IPS-NIHi11 (cell line): ENCODE measurements at regions not wholly inside any gene's neighbourhood (a gene's known extent, or its start where the extent isn't known, plus 50 kb on each side); places are given as distances from the start of the nearest gene placed in this dataset.
"Not testable (repeated sequence)": the region's sequence is repeated elsewhere in the genome, so short reads cannot be mapped to it uniquely, and the experiment has no call there.

Experiments
- DNase-seq: peaks from one replicate; pipeline ENCODE4 v3.0.0; 2012; ENCODE audit warnings: mixed read lengths, low spot score

DNA sequence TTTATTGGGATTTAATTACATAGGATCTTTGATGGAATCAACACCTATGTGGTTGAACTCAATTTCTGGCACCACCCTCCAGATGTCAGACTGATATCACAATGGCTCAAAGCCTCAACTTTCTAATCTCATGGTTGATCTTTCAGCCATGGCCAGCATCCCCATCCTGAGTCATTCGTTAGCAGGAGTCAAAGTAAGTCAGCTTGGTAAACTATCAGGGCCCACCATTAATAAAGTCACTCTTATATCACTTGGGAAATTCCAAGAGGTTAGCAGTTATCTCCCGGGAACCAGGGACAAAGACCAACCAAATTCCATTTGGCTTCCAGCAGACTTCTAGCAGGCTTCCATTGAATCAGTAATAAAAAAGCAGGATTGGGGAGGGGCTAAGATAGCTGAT, 50.7 kb upstream of the TNFSF4 start:
- DNase-seq: no peak

DNA sequence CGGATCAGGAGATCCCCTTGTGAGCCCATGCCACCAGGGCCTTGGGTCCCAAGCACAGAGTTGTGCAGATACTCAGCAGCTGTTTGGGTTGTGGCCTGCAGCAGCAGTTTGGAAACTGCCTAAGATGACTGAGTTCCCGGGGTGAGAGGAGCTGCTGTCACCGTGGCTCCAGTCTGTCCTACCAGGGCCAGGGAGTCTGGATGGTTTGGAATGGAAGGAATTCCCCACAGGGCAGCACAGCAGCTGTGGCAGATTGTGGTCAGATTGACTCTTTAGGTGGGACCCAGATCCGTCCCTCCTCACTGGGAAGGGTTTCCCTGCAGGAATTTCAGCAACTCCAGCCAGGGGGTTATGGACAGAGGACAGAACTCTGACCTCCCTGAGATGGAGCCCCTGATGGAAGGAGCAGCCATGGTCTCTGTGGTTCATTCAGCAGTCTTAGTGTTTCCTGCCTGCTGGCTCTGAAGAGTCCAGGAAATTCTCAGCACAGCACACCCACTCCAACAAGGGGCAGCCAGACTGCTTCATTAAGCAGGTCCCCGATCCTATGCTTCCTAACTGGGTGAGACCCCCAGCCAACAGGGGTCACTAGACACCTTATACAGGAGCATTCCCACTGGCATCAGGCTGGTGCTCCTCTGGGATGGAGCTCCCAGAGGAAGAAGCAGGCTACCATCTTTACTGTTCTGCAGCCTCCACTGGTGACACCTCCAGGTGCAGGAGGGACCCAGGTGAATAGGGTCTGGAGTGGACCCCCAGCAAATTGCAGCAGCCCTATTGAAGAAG, 51.5 kb upstream of the TNFSF4 start:
- DNase-seq: no peak

DNA sequence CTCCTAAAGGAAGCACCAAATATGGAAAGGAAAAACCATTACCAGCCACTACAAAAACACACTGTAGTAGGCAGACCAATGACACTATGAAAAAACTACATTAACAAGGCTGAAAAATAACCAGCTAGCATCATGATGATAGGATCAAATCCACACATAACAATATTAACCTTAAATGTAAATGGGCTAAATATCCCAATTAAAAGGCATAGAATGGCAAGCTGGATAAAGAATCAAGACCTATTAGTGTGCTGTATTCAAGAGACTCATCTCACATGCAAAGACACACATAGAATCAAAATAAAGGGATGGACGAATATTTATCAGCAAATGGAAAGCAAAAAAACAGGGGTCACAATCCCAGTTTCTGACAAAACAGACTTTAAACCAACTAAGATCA, 53.2 kb upstream of the TNFSF4 start:
- not testable (repeated sequence) for DNase-seq

DNA sequence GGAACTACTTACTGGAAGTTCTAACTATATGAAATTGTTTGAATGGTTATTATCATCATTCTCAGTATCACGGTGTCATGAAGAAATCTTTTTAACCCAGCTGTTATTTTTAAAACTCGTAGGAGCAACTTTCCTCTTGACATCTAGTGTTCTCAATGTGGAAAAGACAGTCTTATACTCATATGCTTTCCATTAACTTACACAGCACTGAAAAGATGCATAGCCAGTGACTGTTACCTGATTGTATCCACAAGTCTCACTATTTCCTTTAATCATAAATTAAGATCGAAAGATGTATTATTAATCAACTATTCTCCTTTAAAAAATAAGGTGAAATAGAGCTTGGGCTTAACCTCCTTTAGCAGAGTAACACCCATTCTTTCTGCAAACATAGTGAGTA, 59.7 kb upstream of the TNFSF4 start:
- DNase-seq: no peak

DNA sequence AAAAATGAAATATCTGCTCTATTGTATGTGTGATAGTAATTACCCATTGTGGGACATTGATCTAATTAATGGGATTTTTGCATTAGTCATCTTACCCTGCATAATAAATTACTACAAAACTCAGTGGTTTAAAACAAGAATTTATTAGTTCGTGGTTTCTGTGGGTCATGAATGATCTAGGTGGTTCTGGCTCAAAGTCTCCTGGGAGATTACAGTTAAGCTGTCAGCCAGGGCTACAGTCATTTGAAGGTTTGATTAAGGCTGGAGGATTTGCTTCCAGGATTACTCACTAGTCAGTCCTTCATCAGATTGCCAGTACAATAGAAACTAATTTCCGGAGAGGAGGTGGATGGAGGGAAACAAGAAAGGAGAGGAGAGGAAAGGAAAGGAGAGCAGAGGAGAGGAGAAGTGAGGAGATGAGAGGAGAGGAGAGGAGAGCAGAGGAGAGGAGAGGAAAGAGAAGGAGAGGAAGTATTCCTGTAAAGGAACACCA, 60.4 kb upstream of the TNFSF4 start:
- DNase-seq: no peak

DNA sequence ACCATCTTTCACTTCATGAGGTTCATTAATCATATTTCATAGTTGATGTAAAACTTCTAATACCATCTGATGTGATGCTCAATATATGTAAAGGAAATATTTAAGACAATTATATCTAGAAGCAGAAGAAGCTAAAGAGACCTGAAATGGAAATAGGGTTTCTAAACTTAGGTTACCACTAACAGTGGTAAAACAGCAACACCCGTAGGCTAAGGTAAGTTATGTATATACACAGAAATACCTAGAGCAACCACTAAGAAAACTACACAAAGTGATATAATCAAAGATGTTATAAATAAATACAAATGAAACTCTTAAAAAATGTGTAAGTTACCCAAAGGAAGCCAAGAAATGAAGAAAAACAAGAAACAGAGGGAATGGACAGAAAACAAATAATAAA, 61.1 kb upstream of the TNFSF4 start:
- no peak for DNase-seq

DNA sequence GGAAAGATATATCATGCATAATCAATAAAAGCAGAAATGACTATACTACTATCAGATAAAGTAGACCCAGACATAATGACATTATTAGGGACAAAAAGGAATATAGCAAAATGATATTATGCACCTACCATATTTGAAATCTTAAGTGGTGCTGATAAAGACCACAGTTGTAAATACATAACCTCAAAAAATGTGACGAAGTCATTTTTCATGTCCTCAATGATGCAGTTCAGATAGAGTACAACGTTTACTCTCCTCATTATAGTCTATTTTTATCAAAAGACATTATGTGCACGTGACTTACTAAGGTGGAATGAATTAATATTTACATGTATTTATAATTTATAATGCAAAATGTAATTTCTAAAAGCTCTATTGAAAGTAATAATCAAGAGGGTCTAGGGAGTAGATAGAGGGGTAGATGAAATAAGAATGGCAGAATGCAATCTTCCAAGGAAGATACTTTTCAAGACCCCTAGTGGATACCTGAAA, 61.7 kb upstream of the TNFSF4 start:
- no peak for DNase-seq

DNA sequence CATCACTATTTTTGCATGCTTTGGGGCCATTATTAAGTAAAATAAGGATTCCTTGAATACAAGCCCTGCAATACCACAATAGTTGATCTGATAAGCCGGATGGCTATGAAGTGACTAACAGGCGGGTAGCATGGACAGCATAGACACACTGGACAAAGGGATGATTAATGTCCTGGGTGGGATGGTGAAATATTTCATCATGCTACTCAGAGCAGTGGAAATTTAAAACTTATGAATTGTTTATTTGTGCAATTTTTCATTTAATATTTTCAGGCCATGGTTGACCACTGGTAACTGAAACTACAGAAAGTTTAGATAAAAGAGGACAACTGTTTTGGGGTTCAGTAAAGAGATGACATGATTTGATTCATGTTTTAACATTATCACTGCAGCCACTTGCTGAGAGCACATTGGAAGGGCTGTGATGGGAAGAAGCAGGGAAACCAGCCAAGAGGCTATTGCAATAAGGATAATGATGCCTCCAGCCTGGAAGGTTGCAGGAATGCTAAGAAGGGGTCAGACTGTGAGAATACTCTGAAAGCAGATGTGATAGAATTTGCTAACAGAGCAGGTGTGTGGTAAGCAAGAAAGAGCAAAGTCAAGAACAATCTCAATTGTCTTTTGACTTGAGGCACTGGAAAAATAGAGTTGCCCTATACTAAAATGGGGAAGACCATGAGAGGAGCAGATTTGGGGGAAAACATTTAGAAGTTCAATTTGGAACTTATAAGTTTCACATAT, 62.5 kb upstream of the TNFSF4 start:
- no peak for DNase-seq

DNA sequence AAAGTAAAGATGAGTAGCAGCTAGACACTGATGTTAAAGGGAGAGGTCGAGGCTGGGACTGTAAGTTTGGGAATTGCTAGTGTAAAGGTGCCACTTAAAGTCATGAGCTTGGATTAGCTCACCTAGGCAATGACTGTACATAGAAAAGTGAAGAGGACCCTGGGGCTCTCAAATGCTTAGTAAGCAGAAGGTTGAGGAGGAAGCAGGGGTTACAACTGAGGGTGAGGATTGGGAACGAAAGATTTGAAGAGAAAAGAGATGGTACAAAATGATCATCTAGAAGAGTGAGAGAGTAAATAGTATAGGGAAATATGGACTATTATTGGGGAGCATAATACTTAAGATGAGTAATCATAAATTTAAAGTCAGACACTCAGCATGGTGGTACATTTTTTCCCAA, 63.1 kb upstream of the TNFSF4 start:
- no peak for DNase-seq

DNA sequence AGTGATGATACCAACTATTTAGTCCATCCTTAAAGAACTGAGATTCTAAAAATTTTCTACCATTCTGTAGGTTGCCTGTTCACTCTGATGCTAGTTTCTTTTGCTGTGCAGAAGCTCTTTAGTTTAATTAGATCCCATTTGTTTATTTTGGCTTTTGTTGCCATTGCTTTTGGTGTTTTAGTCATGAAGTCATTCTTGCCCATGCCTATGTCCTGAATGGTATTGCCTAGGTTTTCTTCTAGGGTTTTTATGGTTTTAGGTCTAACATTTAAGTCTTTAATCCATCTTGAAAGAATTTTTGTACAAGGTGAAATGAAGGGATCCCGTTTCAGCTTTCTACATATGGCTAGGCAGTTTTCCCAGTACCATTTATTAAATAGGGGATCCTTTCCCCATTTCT, 63.9 kb upstream of the TNFSF4 start:
- not testable (repeated sequence) for DNase-seq

DNA sequence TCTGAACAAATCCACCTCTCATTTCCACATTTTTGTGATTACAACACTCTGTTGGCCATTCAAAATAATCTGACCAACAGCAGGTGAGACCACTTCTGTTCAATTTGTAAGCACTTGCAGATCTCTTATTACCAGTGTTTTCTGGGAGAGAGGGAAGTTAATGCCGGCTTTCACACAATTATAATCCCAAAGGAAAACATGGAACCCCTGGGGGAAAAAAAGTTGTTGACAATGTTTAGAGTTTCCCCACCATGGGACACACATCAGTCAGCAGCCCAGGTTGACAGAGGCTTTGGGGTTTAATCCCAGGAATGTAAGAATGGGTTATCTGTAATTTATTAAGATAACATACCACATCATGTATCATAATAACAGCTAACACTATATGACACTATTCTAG, 68.4 kb upstream of the TNFSF4 start:
- no peak for DNase-seq

DNA sequence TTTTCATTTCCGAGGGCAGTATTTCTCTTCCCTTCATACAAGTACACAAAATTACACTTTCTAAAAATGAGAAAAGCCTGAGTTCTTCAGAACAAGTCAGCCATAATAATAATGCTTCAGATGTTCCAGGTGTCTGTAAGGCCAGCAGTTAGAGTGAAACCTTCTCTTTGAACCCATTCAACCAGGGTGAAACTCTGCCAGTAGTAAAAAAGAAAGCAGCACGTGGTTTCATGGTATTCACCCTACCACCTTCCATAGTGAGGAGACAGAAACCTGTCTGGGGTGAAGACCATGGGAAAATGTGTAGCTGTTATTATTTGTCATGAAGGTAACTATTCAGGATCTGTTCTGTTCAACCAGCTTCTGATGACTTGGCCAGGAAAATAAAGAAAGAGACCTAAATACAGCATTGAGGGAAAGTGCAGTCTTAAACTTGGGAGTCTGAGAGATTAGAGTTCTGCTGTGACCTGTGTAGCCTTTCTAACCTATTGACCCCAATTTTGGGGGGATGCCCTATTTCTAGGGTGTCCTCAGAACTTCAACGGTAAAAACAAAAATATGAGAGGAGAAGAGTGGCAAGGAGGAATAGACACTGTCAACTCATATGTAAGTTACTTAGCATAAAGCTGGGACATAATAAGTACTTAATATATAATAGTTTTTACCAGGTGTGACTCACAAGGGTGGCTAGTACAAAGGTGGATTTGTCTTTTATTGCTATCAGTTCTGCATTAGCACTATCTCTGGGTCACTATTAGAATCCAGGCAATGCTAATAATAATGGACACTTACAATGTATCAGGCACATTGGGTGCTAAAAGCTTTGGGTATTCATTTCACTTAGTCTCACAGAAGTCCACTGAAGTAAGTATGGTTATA, 70.0 kb upstream of the TNFSF4 start:
- no peak for DNase-seq

DNA sequence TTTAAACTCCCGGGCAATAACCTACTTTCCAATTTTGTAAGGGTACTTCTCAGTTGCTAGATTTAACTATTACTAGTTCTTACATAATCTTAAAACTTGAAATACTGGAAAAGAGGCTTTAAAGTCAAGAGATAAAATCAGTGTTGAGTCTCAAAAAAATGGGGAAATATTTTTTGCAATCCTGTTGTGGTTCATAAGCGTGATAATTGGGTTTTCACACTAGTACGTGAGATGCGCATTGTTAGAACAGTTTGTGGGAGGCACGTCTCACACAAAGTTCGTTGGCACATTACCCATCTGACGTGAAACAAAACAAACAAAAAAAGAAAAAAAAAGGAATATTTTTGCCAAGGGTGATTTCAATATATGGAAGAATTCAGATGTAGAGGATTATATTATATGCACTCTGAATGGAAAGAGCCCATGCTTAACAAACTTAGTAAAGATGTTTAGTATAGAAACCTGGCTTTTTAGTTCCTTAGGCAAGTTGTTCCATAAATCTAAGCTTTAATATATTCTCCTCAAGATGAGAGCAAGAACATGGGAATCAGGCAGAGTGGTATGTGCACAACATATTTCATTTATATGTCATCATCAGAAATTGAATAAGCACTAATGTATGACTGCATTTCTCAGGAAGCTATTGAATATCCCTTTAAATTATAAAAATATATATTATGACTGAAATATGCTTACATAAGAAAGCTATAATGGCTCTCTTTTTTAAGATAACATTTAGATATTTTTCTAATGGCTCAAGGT, 73.9 kb upstream of the TNFSF4 start:
- DNase-seq: no peak

DNA sequence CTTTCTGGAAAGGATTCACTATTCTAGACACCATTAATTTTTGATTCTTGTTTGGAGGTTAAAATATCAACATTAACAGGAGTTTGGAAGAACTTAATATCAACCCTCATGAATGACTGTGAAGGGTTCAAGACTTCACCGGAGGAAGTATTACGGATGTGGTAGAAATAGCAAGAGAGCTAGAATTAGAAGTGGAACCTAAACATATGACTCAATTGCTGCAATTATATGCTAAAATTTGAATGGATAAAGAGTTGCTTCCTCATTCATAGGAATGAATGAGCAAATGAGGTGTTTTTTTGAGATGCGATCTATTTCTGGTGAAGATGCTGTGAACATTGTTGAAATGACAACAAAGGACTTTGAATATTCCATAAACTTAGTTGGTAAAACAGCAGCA, 77.9 kb upstream of the TNFSF4 start:
- no peak for DNase-seq

DNA sequence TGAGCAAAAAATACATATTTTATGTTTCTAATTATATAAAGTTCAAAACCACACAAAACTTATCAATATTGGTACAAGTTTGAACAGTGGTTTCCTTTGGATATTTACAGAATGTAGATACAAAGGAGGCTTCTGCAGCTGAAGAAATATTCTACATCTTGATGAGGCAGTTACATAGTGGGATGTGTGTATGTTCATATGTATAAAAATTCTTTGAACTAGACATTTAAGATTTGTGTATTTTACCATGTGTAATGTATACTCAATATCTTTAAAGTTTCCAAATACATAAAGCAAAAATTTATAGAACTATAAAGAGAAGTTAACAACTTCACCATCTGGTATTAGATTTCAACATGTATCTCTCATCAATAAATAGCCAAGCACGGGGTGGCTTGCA, 80.7 kb upstream of the TNFSF4 start:
- DNase-seq: no peak

DNA sequence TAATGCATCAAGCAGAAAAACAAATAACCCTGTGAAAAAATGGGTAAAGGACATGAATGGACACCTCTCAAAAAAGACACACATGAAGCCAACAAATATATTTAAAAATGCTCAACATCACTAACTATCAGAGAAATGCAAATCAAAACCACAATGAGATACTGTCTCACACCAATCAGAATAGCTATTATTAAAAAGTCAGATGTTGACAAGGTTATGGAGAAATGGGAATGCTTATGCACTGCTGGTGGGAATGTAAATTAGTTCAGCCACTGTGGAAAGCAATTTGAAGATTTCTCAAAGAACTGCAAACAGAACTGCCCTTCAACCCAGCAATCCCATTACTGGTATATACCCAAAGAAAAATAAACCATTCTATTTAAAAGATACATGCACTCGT, 86.6 kb upstream of the TNFSF4 start:
- no peak for DNase-seq

DNA sequence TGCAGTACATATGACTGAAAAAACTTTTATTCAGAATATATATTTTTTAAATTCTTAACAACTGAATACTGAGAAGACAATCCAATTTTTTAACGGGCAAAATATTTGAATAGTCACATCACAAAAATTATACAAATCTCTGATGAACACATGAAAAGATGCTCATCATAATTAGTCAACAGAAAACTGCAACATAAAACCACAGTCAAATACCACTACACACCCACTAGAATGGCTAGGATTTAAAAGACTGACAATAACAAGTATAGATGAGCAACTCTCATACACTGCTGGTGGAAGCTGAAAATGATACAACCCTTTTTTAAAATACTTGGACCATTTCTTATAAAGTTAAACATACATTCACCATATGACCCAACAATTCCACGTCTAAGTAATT, 87.7 kb upstream of the TNFSF4 start:
- DNase-seq: no peak

DNA sequence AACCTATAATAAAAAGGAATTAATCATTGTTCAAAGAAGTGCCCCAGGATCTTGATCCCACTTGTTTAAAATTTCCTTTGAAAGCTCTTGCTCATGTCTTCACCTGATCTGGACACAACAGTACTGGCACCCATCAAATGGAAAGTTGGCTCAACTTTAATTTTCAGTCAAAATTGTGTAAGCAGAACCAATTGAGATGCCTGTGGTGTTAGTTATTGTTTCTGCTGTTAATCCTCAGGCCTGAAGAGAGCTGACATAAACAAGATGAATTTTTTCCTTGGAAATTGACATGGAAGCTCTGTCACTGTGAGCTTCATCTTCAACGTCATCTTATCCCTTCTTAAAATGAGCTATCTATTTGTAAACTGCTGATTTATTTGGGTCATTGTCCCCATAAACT, 88.3 kb upstream of the TNFSF4 start:
- no peak for DNase-seq

DNA sequence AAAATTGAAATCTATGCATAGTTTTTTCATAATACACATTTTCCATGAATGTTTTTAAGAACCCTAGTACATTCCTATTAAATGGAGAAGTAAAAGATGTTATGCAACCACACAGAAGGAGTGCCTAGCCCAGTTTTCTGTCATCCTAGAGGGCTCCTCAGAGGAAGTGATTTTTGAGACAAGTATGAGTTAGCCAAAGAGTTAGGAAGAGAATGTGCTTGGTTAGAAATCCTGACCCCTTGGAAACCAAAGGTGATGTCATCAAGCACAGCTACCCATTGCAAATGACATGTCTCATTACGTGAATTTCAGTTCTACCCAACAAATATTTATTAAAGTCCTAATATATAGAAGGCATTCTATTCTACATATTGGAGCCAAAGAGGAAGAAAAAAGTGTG, 88.9 kb upstream of the TNFSF4 start:
- no peak for DNase-seq

DNA sequence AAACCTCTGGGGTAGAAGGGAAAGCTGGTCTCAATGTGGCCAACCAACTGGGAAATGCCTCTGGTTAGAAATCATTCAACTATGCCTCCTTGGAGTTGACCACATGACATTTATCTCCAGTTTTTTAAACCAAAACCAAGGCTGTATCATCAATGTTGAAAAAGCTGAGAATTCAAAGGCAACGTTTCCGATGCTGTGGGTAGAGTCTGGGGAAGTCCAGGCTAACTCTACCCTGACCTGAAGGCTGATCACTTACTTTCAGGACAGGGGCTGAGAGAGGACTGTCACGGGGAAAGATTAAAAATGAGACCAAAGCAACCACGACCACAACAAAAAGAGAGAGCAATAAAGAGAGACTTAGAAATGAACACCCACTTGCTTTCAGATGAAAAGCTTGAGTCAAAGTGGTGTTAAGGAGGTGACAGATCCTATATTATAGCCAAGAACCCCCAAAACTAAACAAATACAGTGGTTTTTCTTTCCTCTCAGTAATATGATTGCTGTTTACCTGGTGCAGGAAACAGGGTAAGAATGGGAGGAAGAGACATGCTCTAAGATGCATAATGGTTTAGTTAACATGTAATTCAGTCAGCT, 90.8 kb upstream of the TNFSF4 start:
- no peak for DNase-seq
